SJSA1 (cell line): ENCODE measurements at regions not wholly inside any gene's neighbourhood (a gene's known extent, or its start where the extent isn't known, plus 50 kb on each side); places are given as distances from the start of the nearest gene placed in this dataset.
A peak's percentile ranks its signal among the peaks of the same experiment; 100 is the strongest.

ENCODE experiments used
- DNase-seq, 2 experiments: peaks; one replicate each; pipeline ENCODE4 v3.0.0-alpha.2; 2015 to 2020; ENCODE audit warnings: low spot score in 2 of 2, low read depth in 1 of 2
- H3K27ac ChIP-seq: fragments of 250-450 bp; sonication (Bioruptor Pico); 2 replicates; pipeline ENCODE4 v1.5.1; 2020; ENCODE audit warnings: mild to moderate bottlenecking, moderate library complexity
- H3K27me3 ChIP-seq: fragments of 250-450 bp; sonication (Bioruptor Pico); replicated peaks from 2 replicates; pipeline ENCODE4 v1.5.1; 2020; ENCODE audit warnings: mild to moderate bottlenecking, moderate library complexity
- H3K36me3 ChIP-seq: fragments of 250-450 bp; sonication (Bioruptor Pico); 2 replicates; pipeline ENCODE4 v1.5.1; 2020; ENCODE audit warnings: mild to moderate bottlenecking
- H3K4me1 ChIP-seq: fragments of 250-450 bp; sonication (Bioruptor Pico); replicated peaks from 2 replicates; pipeline ENCODE4 v1.6.1; 2021; ENCODE audit warnings: mild to moderate bottlenecking
- H3K4me3 ChIP-seq: fragments of 250-450 bp; sonication (Bioruptor Pico); 2 replicates; pipeline ENCODE4 v1.5.1; 2020; ENCODE audit warnings: mild to moderate bottlenecking
- H3K9me3 ChIP-seq: fragments of 250-450 bp; sonication (Bioruptor Pico); replicated peaks from 2 replicates; pipeline ENCODE4 v1.5.1; 2020; ENCODE audit warnings: mild to moderate bottlenecking

DNA sequence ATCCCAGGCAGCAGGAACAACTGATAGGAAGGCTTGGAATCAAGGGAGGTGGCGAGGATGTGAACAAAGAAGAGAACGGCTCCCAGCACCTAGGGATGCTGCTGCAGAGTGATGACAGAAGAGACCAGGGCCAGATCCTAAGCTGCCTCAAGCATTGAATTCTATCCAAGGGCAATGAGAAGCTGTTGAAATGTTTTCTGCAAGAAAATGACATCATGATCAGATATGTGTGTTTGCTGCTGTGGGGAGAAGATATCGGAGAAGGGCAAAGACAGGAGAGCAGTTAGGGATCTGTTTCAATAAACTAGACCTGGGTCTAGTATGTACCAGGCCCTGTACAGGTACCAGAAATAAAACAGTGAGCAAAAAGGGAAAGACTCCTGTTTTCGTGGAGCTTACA lies 194.7 kb upstream of the RAB4A start:
- no peaks in the 10 kb centered on the region for H3K9me3 ChIP-seq
- no peak for DNase-seq
- H3K27me3 ChIP-seq, result no peaks in the 10 kb centered on the region
- no peak overlapping the region for H3K27ac ChIP-seq
- H3K4me1 ChIP-seq, result peaks cover 31% of the 10 kb centered on the region
- H3K4me3 ChIP-seq, result no peak overlapping the region
- no peaks in the 10 kb centered on the region for H3K36me3 ChIP-seq

DNA sequence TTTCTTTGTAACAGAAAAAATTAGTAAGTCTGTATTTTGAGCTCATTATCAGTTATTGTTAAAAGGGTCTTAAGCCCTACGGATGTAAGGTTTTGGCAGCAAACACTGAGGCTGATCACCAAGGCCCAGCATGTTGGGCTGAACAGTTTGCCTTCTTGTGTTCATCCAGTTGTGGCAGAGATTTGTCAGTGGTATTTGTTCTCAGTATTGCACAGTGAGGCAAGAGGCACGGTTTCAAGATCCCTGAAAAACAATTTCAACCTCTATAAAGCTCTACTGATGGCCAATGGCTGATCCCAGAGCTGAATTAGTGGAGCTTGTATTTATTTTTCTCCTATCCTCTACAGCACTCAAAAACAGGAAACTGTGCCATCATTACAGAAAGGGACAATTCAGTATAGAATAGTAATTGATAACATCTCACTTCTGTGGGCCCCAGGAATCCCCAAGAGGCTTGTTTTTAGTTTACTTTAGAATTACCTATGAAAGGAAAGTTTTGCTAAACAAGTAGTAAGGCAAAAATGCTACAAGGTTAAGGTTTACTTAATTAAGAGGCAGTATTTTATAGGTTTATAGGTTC lies 191.8 kb upstream of the RAB4A start:
- peaks cover 9% of the 10 kb centered on the region; the same call in 1 of the 2 replicates for H3K9me3 ChIP-seq
- H3K4me3 ChIP-seq, result no peak overlapping the region
- H3K4me1 ChIP-seq, result peaks cover 34% of the 10 kb centered on the region
- DNase-seq, result no peak
- no peak overlapping the region for H3K27ac ChIP-seq
- no peaks in the 10 kb centered on the region for H3K27me3 ChIP-seq
- H3K36me3 ChIP-seq, result no peaks in the 10 kb centered on the region

DNA sequence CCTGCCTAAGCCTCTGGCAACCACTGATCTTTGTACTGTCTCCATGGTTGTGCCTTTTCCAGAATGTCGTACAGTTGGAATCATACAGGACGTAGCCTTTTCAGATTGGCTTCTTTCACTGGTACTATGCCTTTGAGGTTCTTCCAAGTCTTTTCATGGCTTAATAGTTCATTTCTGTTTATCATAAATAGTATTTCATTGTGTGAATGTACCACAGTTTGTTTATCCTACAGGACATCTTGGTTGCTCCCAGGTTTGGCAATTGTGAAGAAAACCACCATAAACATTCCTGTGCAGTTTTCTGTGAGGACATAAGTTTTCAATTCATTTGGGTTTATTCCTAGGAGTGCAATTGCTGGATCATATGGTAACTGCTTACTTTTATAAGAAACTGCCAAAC lies 190.6 kb upstream of the RAB4A start:
- Histone ChIP-seq H3K27me3 (no peaks in the 10 kb centered on the region), H3K4me1 (peaks cover 30% of the 10 kb centered on the region), H3K9me3 (peaks cover 9% of the 10 kb centered on the region; the same call in 1 of the 2 replicates), H3K36me3 (no peaks in the 10 kb centered on the region), H3K27ac (peak overlapping the region; percentile 50), H3K4me3 (no peak overlapping the region)
- DNase-seq, result peak in 1 of 2 experiments; percentile 82

DNA sequence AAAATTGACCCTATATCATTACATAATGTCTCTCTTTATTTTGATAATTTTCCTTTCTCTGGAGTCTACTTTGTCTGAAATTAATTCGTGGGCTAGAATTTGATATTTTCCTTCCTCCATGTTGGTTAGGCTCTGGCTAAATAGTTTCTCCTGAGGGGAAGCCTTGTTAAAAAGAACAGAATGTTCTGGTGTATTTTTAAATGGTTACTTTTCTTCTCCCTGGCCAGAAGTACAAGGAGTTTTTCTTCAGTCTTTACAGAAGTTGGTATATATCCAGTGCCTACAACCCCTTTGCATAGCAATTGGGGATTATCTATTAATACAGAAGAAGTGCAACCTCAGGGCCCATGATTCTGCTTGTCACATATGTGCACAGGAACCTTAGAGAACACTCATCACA lies 185.6 kb upstream of the RAB4A start:
- Histone ChIP-seq H3K4me1 (peaks cover 52% of the 10 kb centered on the region), H3K4me3 (no peak overlapping the region), H3K27me3 (no peaks in the 10 kb centered on the region), H3K9me3 (peaks cover 9% of the 10 kb centered on the region; the same call in 1 of the 2 replicates), H3K27ac (peak overlapping the region; percentile 40; the same call in 1 of the 2 replicates), H3K36me3 (peaks cover 16% of the 10 kb centered on the region; the same call in 1 of the 2 replicates)
- no peak for DNase-seq

DNA sequence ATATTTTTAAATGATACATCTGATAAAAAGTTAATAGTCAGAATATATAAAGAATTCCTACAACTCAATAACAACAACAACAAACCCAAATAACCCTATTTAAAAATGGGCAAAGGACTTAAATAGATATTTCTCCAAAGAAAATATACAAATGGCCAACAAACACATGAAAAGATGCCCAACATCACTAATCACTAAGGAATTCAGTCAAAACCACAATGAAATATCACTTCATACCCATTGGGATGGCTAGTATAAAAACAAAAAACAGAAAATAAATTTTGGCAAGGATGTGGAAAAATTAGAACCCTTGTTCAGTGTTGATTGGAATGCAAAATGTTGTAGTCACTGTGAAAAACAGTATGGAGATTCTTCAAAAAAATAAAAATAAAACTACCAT lies 184.8 kb upstream of the RAB4A start:
- Histone ChIP-seq H3K4me3 (no peak overlapping the region), H3K4me1 (peaks cover 47% of the 10 kb centered on the region), H3K36me3 (peaks cover 19% of the 10 kb centered on the region; the same call in 1 of the 2 replicates), H3K9me3 (peaks cover 9% of the 10 kb centered on the region; the same call in 1 of the 2 replicates), H3K27ac (peak overlapping the region; percentile 40), H3K27me3 (no peaks in the 10 kb centered on the region)
- DNase-seq, result peak in 1 of 2 experiments; percentile 79

DNA sequence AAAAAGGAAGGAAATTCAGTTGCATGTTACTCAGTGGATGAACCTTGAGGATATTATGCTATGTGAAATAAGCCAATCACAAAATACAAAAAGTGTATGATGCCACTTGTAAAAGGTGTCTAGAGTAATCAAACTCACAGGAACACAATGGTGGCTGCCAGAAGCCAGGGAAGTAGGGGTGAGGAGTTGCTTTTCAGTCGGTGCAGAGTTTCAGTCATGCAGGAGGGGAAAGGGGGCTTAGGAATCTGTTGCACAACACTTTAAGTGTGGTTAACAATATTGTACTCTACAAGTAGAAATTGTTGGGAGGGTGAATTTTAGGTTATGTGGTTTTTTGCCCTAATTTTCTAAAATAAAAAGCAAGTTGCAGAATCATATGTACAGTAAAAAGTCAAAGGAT lies 184.2 kb upstream of the RAB4A start:
- Histone ChIP-seq H3K4me3 (no peak overlapping the region), H3K27me3 (no peaks in the 10 kb centered on the region), H3K36me3 (peaks cover 21% of the 10 kb centered on the region), H3K4me1 (peaks cover 49% of the 10 kb centered on the region), H3K9me3 (peaks cover 9% of the 10 kb centered on the region; the same call in 1 of the 2 replicates), H3K27ac (peak overlapping the region; percentile 70)
- DNase-seq, result no peak

DNA sequence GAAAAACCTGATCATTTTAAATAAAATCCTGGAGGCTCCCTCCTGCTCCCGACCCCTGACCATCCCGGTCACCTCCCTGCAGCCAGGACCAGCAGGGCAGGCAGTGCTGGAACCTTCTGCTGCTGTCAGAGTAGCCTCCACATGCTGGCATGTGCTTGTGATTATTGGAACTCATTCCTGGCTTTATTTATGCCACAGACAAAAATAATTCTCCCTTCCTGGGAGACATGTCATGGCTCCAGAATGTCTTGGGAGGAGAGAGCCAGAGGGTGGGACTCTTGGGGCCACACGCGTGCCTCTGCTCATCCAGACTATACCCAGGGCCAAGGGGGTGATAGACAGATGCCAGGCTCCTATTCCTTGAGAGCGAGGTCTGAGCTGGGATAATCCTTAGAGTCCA lies 183.6 kb upstream of the RAB4A start:
- DNase-seq, result peak; percentile 73 to 77
- H3K36me3 ChIP-seq, result peaks cover 27% of the 10 kb centered on the region
- no peaks in the 10 kb centered on the region for H3K27me3 ChIP-seq

DNA sequence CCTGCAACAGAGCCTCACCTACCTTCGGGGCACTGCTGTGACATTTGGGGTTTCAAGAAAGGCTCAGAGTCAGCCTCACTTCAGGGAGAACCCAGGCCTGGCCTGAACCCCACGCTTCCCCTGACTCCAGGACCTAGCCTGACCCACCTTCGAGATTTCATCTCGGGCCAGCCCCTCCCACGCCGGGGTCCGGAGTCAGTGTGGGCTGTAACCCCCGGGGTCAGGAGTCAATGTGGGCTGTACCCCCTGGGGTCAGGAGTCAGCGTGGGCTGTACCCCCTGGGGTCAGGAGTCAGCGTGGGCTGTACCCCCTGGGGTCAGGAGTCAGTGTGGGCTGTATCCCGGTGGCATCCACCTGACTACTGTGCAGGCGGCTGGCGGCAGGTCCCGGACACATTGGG lies 183.0 kb upstream of the RAB4A start:
- H3K36me3 ChIP-seq, result peaks cover 27% of the 10 kb centered on the region
- no peak for DNase-seq
- peaks cover 7% of the 10 kb centered on the region; the same call in 1 of the 2 replicates for H3K9me3 ChIP-seq
- H3K27me3 ChIP-seq, result no peaks in the 10 kb centered on the region
- peak overlapping the region; percentile 70 for H3K27ac ChIP-seq
- H3K4me3 ChIP-seq, result no peak overlapping the region
- peaks cover 61% of the 10 kb centered on the region for H3K4me1 ChIP-seq

More for the DNA sequence above, 183.6 kb upstream of the RAB4A start:
- Histone ChIP-seq H3K27ac (peak overlapping the region; percentile 70), H3K4me1 (peaks cover 55% of the 10 kb centered on the region), H3K9me3 (peaks cover 9% of the 10 kb centered on the region; the same call in 1 of the 2 replicates), H3K4me3 (no peak overlapping the region)

DNA sequence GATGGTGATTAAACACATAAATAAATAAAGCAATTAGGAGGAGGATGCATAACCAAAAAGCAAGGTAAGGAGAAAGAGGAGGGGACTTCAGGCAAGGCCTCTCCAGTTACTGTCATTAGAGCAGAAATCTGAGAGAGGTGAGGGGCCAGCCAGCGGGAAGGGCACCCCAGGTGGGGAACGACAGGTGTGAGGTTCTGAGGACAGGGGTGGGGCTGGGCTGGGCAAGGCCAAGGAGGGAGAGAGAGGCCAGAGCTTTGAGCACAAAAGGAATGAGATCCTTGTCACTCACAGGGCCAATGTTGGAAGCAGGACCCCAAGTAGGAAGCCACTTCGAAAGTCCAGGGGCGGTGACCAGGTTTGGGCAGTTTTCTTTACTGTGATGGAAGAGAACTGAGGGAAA lies 182.2 kb upstream of the RAB4A start:
- no peaks in the 10 kb centered on the region for H3K9me3 ChIP-seq
- no peaks in the 10 kb centered on the region for H3K27me3 ChIP-seq
- H3K27ac ChIP-seq, result no peak overlapping the region
- peaks cover 67% of the 10 kb centered on the region for H3K4me1 ChIP-seq
- H3K36me3 ChIP-seq, result peaks cover 27% of the 10 kb centered on the region
- no peak for DNase-seq
- no peak overlapping the region for H3K4me3 ChIP-seq

DNA sequence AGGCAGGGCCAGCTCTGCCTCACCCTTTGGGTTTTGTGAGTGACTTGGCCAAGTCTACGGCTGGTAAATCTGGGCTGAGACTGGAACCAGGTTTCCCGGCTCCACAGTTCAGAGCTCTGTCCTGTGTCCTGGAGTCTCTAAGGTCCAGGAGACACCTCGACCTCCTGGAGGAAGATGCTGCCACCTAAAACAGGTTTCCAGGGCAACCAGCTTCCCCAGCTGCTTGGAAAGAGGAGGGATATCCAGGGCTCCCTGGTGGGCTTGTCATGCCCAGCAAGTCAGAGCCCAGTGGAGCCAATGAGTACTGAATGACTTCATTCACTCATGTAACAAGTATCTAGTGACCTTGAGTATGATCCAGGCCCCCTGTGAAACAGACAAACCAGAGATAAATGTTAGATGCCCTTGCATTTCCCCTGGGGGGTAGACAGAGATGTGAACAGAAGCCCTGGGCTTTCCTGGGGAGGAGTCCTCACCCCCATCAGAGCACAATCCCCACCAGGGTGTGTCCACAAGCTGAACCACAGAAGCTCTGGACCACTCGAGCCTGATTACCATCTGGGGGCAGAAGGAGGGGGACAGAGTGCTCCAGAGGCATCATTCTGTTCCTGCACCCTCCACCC lies 181.2 kb upstream of the RAB4A start:
- Histone ChIP-seq H3K4me1 (peaks cover 77% of the 10 kb centered on the region), H3K36me3 (peaks cover 27% of the 10 kb centered on the region), H3K9me3 (no peaks in the 10 kb centered on the region), H3K4me3 (no peak overlapping the region), H3K27me3 (no peaks in the 10 kb centered on the region), H3K27ac (no peak overlapping the region)
- no peak for DNase-seq

DNA sequence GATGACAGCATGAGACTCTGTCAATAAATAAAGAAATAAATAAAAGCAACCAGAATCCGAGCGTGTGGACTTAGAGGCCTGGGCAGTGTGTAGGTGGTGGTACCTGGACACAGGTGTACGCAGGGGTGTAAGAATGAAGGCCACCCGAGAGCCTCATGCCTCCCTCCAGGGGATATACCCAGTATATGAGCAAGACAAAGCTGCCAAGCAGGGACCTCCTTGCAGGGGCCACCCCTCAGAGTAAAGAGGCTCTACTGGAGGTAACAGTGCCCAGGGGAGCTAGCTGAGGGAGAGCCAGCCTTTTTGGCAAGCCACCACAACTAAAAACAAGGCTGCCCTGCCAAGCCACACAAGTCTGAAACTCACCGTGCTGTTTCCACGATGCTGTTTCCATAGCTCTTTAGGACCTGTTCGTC lies 179.2 kb upstream of the RAB4A start:
- Histone ChIP-seq H3K36me3 (peaks cover 27% of the 10 kb centered on the region), H3K4me1 (peaks cover 74% of the 10 kb centered on the region), H3K27ac (peak overlapping the region; percentile 49), H3K27me3 (no peaks in the 10 kb centered on the region), H3K9me3 (peaks cover 4% of the 10 kb centered on the region; the same call in 1 of the 2 replicates), H3K4me3 (no peak overlapping the region)
- DNase-seq, result no peak

DNA sequence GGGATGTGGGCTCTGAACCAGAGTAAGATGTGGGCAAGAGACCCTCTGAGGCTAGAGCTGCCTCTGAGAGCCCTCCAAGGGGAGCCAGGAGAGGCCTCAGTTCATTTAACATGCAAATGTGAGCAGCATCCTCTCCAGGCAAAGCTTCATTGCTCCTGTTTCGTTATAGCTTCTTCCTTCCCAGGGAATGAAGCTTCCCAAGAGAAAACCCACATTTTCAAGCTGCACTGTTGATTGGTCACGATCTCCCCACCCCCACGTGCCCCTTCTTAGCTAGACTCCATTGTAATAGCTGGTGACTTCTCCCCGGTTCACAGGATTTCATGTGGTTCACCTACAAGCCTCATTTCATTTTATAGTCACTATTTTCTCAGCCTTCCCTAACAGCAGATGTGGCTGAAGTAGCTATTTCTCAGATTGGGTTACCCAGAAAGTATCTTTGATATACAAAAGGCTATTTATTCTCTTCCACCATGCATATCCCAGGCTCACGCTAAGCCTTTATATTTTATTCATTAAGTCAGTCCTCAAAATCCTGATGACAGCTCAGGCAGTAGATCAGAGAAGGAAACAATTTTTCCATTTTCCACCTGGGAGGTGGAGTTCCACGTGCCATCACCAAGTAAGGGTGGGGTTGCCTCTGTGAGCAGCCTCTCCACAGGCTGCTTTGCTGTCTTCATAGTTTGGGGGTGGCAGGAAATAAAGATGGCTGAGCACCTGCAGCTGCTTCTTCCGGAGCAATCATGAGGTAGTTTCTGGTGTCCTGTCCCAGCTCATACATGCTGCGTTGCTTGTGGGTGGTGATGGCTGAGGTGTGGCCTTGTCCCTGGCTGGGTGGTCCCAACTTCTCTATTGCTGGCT lies 178.3 kb upstream of the RAB4A start:
- Histone ChIP-seq H3K27ac (peak overlapping the region; percentile 49), H3K4me3 (no peak overlapping the region), H3K9me3 (peaks cover 4% of the 10 kb centered on the region; the same call in 1 of the 2 replicates), H3K27me3 (no peaks in the 10 kb centered on the region), H3K36me3 (peaks cover 27% of the 10 kb centered on the region), H3K4me1 (peaks cover 66% of the 10 kb centered on the region)
- peak in 1 of 2 experiments; percentile 96 for DNase-seq

DNA sequence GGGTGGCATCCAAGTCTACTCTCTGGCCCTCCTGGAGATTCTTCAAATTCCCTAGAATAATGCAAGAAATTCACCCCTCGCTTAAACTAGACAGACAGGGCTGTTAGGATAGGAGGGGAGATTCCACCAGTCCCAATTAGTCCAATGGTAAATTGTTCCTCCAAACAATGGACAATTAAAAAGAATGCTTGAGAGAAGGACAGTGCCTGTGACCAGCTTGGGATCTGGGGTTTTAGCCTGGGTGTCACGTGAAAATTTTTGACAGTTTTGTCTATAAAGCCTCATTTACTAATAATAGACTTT lies 177.7 kb upstream of the RAB4A start:
- peaks cover 60% of the 10 kb centered on the region for H3K4me1 ChIP-seq
- no peaks in the 10 kb centered on the region for H3K27me3 ChIP-seq
- H3K4me3 ChIP-seq, result peak overlapping the region; percentile 35
- DNase-seq, result peak in 1 of 2 experiments; percentile 96
- peak overlapping the region; percentile 92 for H3K27ac ChIP-seq
- peaks cover 21% of the 10 kb centered on the region for H3K36me3 ChIP-seq
- peaks cover 4% of the 10 kb centered on the region; the same call in 1 of the 2 replicates for H3K9me3 ChIP-seq
